H1 (cell line): ENCODE measurements at regions not wholly inside any gene's neighbourhood (a gene's known extent, or its start where the extent isn't known, plus 50 kb on each side); places are given as distances from the start of the nearest gene placed in this dataset.

Source experiments
- CTCF ChIA-PET: fragments of 300-600 bp; sonication (Branson Sonifier 250); formaldehyde crosslinking; loops from one replicate; lab custom pipeline; 2021; ENCODE audit not compliant: partially characterized antibody; lab: Charles Lee
- POLR2A ChIA-PET: fragments of 300-600 bp; sonication (Branson Sonifier 250); formaldehyde crosslinking; loops from one replicate; lab custom pipeline; 2021; ENCODE audit warnings: inconsistent platforms; ENCODE audit not compliant: partially characterized antibody; lab: Charles Lee
- DNase-seq, 2 experiments: peaks; one replicate each; pipeline versions ENCODE4 v3.0.0 to v3.0.0-alpha.2; 2010 to 2022; ENCODE audit warnings: low spot score in 2 of 2, low read depth in 1 of 2, mixed read lengths in 1 of 2
- FAIRE-seq: peaks from 2 replicates; lab custom pipeline; 2011; peaks lifted over from hg19 to GRCh38; lab: Jason Lieb, UNC
- H2AFZ ChIP-seq: 2 replicates; pipeline ENCODE4 v1.8.1; 2012; ENCODE audit warnings: low read length, inconsistent platforms
- H2AK5ac ChIP-seq: 2 replicates; pipeline ENCODE4 v1.6.1; 2013; ENCODE audit warnings: low read depth, low read length
- H2BK120ac ChIP-seq: replicated peaks from 2 replicates; pipeline ENCODE3; 2013; ENCODE audit warnings: low read depth, low read length, inconsistent platforms
- H2BK12ac ChIP-seq: 2 replicates; pipeline ENCODE4 v1.6.1; 2013; ENCODE audit warnings: low read depth, low read length
- H2BK15ac ChIP-seq: 2 replicates; pipeline ENCODE4 v1.6.1; 2013; ENCODE audit warnings: low read length
- H2BK20ac ChIP-seq: 2 replicates; pipeline ENCODE4 v1.6.1; 2013; ENCODE audit warnings: low read length
- H2BK5ac ChIP-seq: 2 replicates; pipeline ENCODE4 v1.6.1; 2013; ENCODE audit warnings: low read depth, low read length
- H3K14ac ChIP-seq: 2 replicates; pipeline ENCODE4 v1.6.1; 2013; ENCODE audit warnings: inconsistent platforms; ENCODE audit not compliant: insufficient read length
- H3K18ac ChIP-seq: 2 replicates; pipeline ENCODE4 v1.6.1; 2013; ENCODE audit warnings: low read length; ENCODE audit errors: extremely low read depth
- H3K23ac ChIP-seq: 2 replicates; pipeline ENCODE4 v1.6.1; 2013; ENCODE audit warnings: inconsistent platforms; ENCODE audit not compliant: insufficient read length
- H3K23me2 ChIP-seq: 2 replicates; pipeline ENCODE4 v1.6.1; 2013; ENCODE audit warnings: low read depth, low read length
- H3K27ac ChIP-seq: 2 replicates; pipeline ENCODE4 v1.6.1; 2011; ENCODE audit warnings: low read depth, low read length, inconsistent platforms
- H3K27me3 ChIP-seq, 4 experiments: replicated peaks in 1 of 4; 1 replicate in 1 of 4; 2 replicates in 3 of 4; pipeline versions ENCODE4 v1.6.1 to v1.8.1; 2011 to 2013; ENCODE audit warnings: low read length in 3 of 4, mild to moderate bottlenecking in 3 of 4, inconsistent platforms in 2 of 4, mixed read lengths in 2 of 4, moderate library complexity in 1 of 4; ENCODE audit not compliant: control insufficient read depth in 3 of 4, insufficient read depth in 3 of 4; ENCODE audit errors: extremely low read depth in 1 of 4
- H3K36me3 ChIP-seq, 4 experiments: 2 replicates each; pipeline versions ENCODE4 v1.6.1 to v1.8.1; 2011 to 2013; ENCODE audit warnings: mild to moderate bottlenecking in 4 of 4, low read length in 3 of 4, moderate library complexity in 2 of 4, control low read depth in 1 of 4, inconsistent platforms in 1 of 4; ENCODE audit not compliant: insufficient read depth in 4 of 4, control insufficient read depth in 2 of 4
- H3K4ac ChIP-seq: replicated peaks from 2 replicates; pipeline ENCODE3; 2013; ENCODE audit warnings: low read length, low read depth, mixed read lengths, inconsistent platforms; ENCODE audit not compliant: insufficient read length
- H3K4me1 ChIP-seq, 4 experiments: replicated peaks in 1 of 4; 1 replicate in 1 of 4; 2 replicates in 3 of 4; pipeline versions ENCODE4 v1.6.1 to v1.8.1; 2011 to 2013; ENCODE audit warnings: low read length in 3 of 4, inconsistent platforms in 2 of 4, mixed read lengths in 1 of 4; ENCODE audit not compliant: insufficient read depth in 4 of 4, control insufficient read depth in 3 of 4
- H3K4me2 ChIP-seq, 2 experiments: 2 replicates each; pipeline versions ENCODE4 v1.6.1 to v1.8.1; 2011 to 2013; ENCODE audit warnings: low read depth in 2 of 2, low read length in 2 of 2, control low read depth in 1 of 2, inconsistent platforms in 1 of 2, mild to moderate bottlenecking in 1 of 2; ENCODE audit not compliant: insufficient read depth in 1 of 2
- H3K4me3 ChIP-seq, 4 experiments: fragments of 200-600, 300-600 bp in 1 of 4; sonication (generic), shearing (Covaris generic), sonication (Bioruptor Twin) in 1 of 4; 2 replicates each; pipeline versions ENCODE4 v1.5.1 to v1.8.1; 2011 to 2016; ENCODE audit warnings: low read length in 4 of 4, low read depth in 3 of 4, control low read depth in 2 of 4, inconsistent platforms in 2 of 4, mild to moderate bottlenecking in 2 of 4, mixed read lengths in 1 of 4, moderate library complexity in 1 of 4; ENCODE audit not compliant: insufficient read depth in 2 of 4; ENCODE audit errors: extremely low read depth in 1 of 4
- H3K56ac ChIP-seq: replicated peaks from 2 replicates; pipeline ENCODE3; 2013; ENCODE audit warnings: low read depth, mild to moderate bottlenecking, mixed read lengths, low read length, inconsistent platforms; ENCODE audit not compliant: insufficient read length
- H3K79me1 ChIP-seq: 2 replicates; pipeline ENCODE4 v1.6.1; 2013; ENCODE audit warnings: low read depth, low read length, control low read depth
- H3K79me2 ChIP-seq, 2 experiments: 2 replicates each; pipeline versions ENCODE4 v1.6.1 to v1.8.1; 2012 to 2013; ENCODE audit warnings: low read length in 2 of 2, mild to moderate bottlenecking in 2 of 2, inconsistent platforms in 1 of 2; ENCODE audit not compliant: insufficient read depth in 2 of 2, control insufficient read depth in 1 of 2
- H3K9ac ChIP-seq, 4 experiments: replicated peaks in 1 of 4; 1 replicate in 1 of 4; 2 replicates in 3 of 4; pipeline versions ENCODE4 v1.6.1 to v1.8.1; 2011 to 2013; ENCODE audit warnings: low read depth in 3 of 4, low read length in 3 of 4, control low read depth in 2 of 4, mild to moderate bottlenecking in 2 of 4, moderate library complexity in 2 of 4, inconsistent platforms in 1 of 4; ENCODE audit errors: extremely low read depth in 1 of 4
- H3K9me3 ChIP-seq, 2 experiments: 2 replicates each; pipeline versions ENCODE4 v1.6.1 to v1.8.1; 2012 to 2013; ENCODE audit warnings: mild to moderate bottlenecking in 2 of 2, moderate library complexity in 2 of 2, control low read depth in 1 of 2, inconsistent platforms in 1 of 2, low read depth in 1 of 2, low read length in 1 of 2, mixed read lengths in 1 of 2; ENCODE audit not compliant: insufficient read depth in 2 of 2
- H4K20me1 ChIP-seq, 2 experiments: replicated peaks in 1 of 2; 2 replicates each; pipeline versions ENCODE3 to v1.8.1; 2011 to 2013; ENCODE audit warnings: inconsistent platforms in 2 of 2, low read length in 2 of 2, mild to moderate bottlenecking in 1 of 2; ENCODE audit not compliant: insufficient read depth in 2 of 2, control insufficient read depth in 1 of 2
- H4K5ac ChIP-seq: 2 replicates; pipeline ENCODE4 v1.6.1; 2013; ENCODE audit warnings: low read length, low read depth, mixed read lengths, inconsistent platforms; ENCODE audit not compliant: insufficient read length
- H4K8ac ChIP-seq: 2 replicates; pipeline ENCODE4 v1.8.0; 2013; ENCODE audit warnings: mild to moderate bottlenecking, moderate library complexity, low read length, inconsistent platforms; ENCODE audit not compliant: insufficient read depth; ENCODE audit errors: extremely low read depth
- H4K91ac ChIP-seq: replicated peaks from 2 replicates; pipeline ENCODE3; 2013; ENCODE audit warnings: low read length, mixed read lengths, inconsistent platforms; ENCODE audit not compliant: insufficient read length
- BACH1 ChIP-seq: IDR thresholded peaks from 2 replicates; pipeline ENCODE4 v1.6.1; 2012; ENCODE audit warnings: low read length, improper control_type of control experiment
- BCL11A ChIP-seq, 2 experiments: IDR thresholded peaks; one replicate each; pipeline ENCODE4 v1.6.1; 2011; ENCODE audit warnings: low read depth in 2 of 2, low read length in 2 of 2, mild to moderate bottlenecking in 2 of 2
- CHD2 ChIP-seq: IDR thresholded peaks from 2 replicates; pipeline ENCODE4 v1.6.1; 2012; ENCODE audit warnings: low read length, improper control_type of control experiment
- GABPA ChIP-seq: IDR thresholded peaks from 2 replicates; pipeline ENCODE4 v1.6.1; 2011; ENCODE audit warnings: mild to moderate bottlenecking, low read length, moderate library complexity, borderline replicate concordance; ENCODE audit not compliant: insufficient read depth
- GTF2F1 ChIP-seq: IDR thresholded peaks from 2 replicates; pipeline ENCODE4 v1.6.1; 2012; ENCODE audit warnings: low read depth, low read length, improper control_type of control experiment, borderline replicate concordance
- POLR2AphosphoS5 ChIP-seq: IDR thresholded peaks from 2 replicates; pipeline ENCODE4 v1.6.1; 2011; ENCODE audit warnings: low read depth, low read length
- SP2 ChIP-seq: IDR thresholded peaks from 2 replicates; pipeline ENCODE4 v1.6.1; 2012; ENCODE audit warnings: mild to moderate bottlenecking, low read length, inconsistent platforms
- WGBS, 2 experiments: shearing (Covaris generic) in 1 of 2; methylation state at CpG; one replicate each; pipeline versions ENCODE4 v1.1.6 to v1.1.7; 2013 to 2015; ENCODE audit warnings: low lambda C conversion rate in 2 of 2, mixed read lengths in 2 of 2, inconsistent platforms in 1 of 2, low coverage in 1 of 2, missing lambda C conversion rate in 1 of 2; ENCODE audit not compliant: insufficient replicate concordance in 2 of 2, insufficient coverage in 1 of 2, insufficient read length in 1 of 2; ENCODE audit errors: extremely low coverage in 1 of 2, missing lambda C conversion rate in 1 of 2; 5-methylcytosine and 5-hydroxymethylcytosine counted together

DNA sequence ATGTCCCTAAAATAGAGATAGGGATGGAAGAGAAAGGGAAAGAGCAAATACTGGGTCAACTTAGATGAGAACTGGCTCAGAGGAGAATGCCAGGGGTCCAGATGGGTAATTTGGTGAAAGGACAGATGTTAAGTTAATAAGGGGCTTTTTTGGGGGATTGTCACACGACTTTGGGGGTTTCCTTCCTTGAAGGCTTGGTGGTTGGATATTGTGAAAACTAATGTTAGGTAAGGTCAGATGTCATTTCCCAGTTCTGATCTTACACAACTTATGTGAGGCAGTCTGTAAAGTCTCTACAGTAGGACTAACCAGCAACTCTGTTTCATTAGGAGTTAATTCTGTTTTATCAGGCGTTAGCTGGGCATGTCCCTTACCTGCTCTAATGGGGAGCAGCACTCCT is 231.1 kb downstream of the NR2F2 start:
- ChIA-PET CTCF (interaction anchor here (1.5 kb wide), 1 partner anchor 11 kb away, joined by 3 read pairs; no protein-coding TSS in a partner anchor), POLR2A (no interaction called here)
- H2BK12ac ChIP-seq: no peak overlapping the region
- FAIRE-seq: no peak
- no peak overlapping the region for H3K56ac ChIP-seq
- H3K4ac ChIP-seq: no peak overlapping the region
- H2AFZ ChIP-seq: no peak overlapping the region
- H4K8ac ChIP-seq: no peak overlapping the region
- no peaks in the 10 kb centered on the region for H3K23me2 ChIP-seq
- no peak overlapping the region for H3K4me2 ChIP-seq
- H3K23ac ChIP-seq: no peak overlapping the region
- H2AK5ac ChIP-seq: no peak overlapping the region
- DNase-seq: no peak
- no peak overlapping the region for H3K18ac ChIP-seq
- H3K9me3 ChIP-seq: no peaks in the 10 kb centered on the region
- no peak overlapping the region for H2BK5ac ChIP-seq
- H4K91ac ChIP-seq: no peak overlapping the region
- no peak overlapping the region for H2BK20ac ChIP-seq
- H2BK15ac ChIP-seq: no peak overlapping the region
- H3K79me1 ChIP-seq: no peaks in the 10 kb centered on the region
- H3K79me2 ChIP-seq: no peaks in the 10 kb centered on the region; a peak in 1 of 4 replicates
- no peaks in the 10 kb centered on the region; a peak in 1 of 8 replicates for H3K36me3 ChIP-seq
- no peak overlapping the region for H2BK120ac ChIP-seq
- no peak overlapping the region for H3K4me3 ChIP-seq
- no peaks in the 10 kb centered on the region for H3K27me3 ChIP-seq
- no peak overlapping the region for H3K9ac ChIP-seq
- no peaks in the 10 kb centered on the region for H3K4me1 ChIP-seq
- H3K27ac ChIP-seq: no peak overlapping the region
- no peaks in the 10 kb centered on the region for H4K20me1 ChIP-seq
- TF ChIP-seq BACH1 (no peak), POLR2AphosphoS5 (no peak), CHD2 (no peak), BCL11A (IDR thresholded peaks at IDR 0.05; ENCODE audit: low read depth in 2 of 2, low read length in 2 of 2) (no peak), GTF2F1 (no peak), GABPA (no peak), SP2 (no peak)
- H3K14ac ChIP-seq: no peak overlapping the region
- no peak overlapping the region for H4K5ac ChIP-seq
- 86% methylated on average over 2 of the region's 2 CpGs; no CpG with 5 or more reads in 1 of the 2 experiments for WGBS, 2 experiments
